Fibroblast of villous mesenchyme (primary cell): ENCODE measurements at regions not wholly inside any gene's neighbourhood (a gene's known extent, or its start where the extent isn't known, plus 50 kb on each side); places are given as distances from the start of the nearest gene placed in this dataset.

Source experiments
- DNase-seq: peaks from one replicate; pipeline ENCODE4 v3.0.0-alpha.2; 2010; ENCODE audit warnings: low read depth
- H3K4me3 ChIP-seq: 2 replicates; pipeline ENCODE4 v1.5.1; 2011; ENCODE audit warnings: low read depth, mild to moderate bottlenecking, low read length
- TF ChIP-seq, protein P1 (sequence below): IDR thresholded peaks from 2 replicates; pipeline ENCODE4 v1.5.1; 2012; ENCODE audit warnings: low read depth, mild to moderate bottlenecking, low read length; ENCODE audit not compliant: insufficient read depth

GRCh38 chr14:76551906-76552305 lies 176.0 kb downstream of the ESRRB start:
- no peak for DNase-seq
- TF ChIP-seq, protein P1, sequence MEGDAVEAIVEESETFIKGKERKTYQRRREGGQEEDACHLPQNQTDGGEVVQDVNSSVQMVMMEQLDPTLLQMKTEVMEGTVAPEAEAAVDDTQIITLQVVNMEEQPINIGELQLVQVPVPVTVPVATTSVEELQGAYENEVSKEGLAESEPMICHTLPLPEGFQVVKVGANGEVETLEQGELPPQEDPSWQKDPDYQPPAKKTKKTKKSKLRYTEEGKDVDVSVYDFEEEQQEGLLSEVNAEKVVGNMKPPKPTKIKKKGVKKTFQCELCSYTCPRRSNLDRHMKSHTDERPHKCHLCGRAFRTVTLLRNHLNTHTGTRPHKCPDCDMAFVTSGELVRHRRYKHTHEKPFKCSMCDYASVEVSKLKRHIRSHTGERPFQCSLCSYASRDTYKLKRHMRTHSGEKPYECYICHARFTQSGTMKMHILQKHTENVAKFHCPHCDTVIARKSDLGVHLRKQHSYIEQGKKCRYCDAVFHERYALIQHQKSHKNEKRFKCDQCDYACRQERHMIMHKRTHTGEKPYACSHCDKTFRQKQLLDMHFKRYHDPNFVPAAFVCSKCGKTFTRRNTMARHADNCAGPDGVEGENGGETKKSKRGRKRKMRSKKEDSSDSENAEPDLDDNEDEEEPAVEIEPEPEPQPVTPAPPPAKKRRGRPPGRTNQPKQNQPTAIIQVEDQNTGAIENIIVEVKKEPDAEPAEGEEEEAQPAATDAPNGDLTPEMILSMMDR = no peak
- H3K4me3 ChIP-seq = no peak overlapping the region

DNA sequence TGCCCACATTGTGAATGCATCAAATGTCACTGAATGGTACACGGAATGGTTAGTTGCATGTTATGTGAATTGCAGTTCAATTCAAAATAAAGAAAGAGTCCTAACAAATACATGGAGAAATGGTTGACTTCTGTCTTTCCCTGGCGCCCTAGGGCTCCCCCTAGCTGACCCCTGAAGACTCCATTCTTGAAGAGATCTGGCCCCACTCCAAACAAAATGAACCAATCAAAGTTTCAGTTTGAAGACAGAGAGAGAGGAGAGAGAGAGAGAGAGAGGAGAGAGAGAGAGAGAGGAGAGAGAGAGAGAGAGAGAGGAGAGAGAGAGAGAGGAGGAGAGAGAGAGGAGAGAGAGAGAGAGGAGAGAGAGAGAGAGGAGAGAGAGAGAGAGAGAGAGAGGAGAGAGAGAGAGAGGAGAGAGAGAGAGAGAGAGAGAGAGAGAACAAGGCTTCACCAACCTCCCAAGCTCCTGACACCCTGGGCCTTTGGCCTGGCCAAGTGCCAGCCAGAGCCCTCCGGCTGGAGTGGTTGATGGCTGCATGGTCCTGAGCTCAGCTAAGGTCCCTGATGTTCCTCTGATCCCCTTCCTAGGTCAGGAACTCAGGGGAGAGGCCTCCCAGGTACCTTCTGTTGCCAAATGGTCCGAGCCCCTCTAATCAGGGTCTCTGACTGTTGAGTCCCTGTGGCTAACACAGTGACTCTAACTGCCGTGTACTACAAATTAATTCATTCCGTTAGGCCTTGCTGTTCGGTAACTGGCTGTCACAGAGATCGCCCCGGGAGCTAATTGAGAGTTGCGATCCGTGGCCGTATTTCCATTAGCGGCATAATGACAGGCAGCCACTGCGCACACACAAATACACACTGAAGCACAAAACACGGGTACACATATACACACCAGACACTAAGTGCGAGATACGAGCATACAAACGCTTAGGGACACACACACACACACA lies 188.8 kb downstream of the ESRRB start:
- TF ChIP-seq, protein P1 = no peak

GRCh38 chr14:76566439-76566838 lies 190.5 kb downstream of the ESRRB start:
- H3K4me3 ChIP-seq = no peak overlapping the region
- TF ChIP-seq, protein P1 = no peak
- DNase-seq = no peak

More for the DNA sequence above, 188.8 kb downstream of the ESRRB start:
- DNase-seq = no peak
- H3K4me3 ChIP-seq = no peak overlapping the region

- no peak overlapping the region for H3K4me3 ChIP-seq
- TF ChIP-seq, protein P1 = no peak
- no peak for DNase-seq
Measured at GRCh38 chr14:76574416-76575095, 186.7 kb upstream of the VASH1 start.

GRCh38 chr14:76575108-76575507 lies 186.2 kb upstream of the VASH1 start:
- TF ChIP-seq, protein P1 = no peak

DNA sequence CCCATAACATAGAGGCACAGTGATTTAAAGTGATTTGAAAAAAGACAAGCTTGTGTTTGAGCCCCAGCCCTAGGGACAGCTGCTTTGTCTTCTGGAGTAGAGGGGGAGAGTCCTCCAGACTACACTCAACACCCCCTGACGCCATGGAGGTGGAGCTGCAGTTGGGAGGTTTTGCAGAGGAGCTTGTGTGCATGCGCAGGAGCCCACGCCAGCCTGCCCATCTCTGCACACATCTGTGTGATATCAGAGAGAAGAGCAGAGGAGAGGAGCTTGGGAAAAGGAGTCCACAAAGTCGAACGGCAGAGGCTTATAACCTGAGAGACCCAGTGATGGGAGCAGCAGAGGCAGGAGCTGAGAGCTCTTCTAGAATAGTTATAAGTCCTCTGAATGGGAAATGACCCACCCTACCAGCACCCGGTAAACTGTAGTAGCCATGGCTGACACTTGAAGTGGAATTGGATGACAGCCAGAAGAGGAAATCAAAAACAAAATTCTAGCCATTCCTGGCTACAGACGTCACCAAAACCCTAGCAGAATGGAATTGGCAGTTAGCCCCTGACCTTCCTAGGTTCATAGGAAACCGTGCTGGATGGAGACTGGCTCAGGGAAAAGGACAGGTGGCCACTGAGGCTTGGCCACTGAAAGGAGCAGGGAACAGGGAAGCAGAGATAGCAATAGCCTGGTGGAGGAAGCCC lies 185.1 kb upstream of the VASH1 start:
- TF ChIP-seq, protein P1 = no peak
- H3K4me3 ChIP-seq = no peak overlapping the region
- DNase-seq = peak; percentile 2

More at GRCh38 chr14:76575108-76575507, 186.2 kb upstream of the VASH1 start:
- no peak overlapping the region for H3K4me3 ChIP-seq
- DNase-seq = no peak
